ENCODE measurements at regions not wholly inside any gene's neighbourhood (a gene's known extent, or its start where the extent isn't known, plus 50 kb on each side); places are given as distances from the start of the nearest gene placed in this dataset.

GRCh38 chr12:32015036-32015435 is 55.8 kb downstream of the RESF1 start:
- no peak for TF ChIP-seq CTCF (IDR thresholded peaks at IDR 0.05)
- TF ChIP-seq POLR2AphosphoS5 (IDR thresholded peaks at IDR 0.05), result no peak
- no peak for TF ChIP-seq POLR2A (IDR thresholded peaks at IDR 0.05)

Data from breast epithelium (tissue), 3 donors.